ENCODE measurements at regions not wholly inside any gene's neighbourhood (a gene's known extent, or its start where the extent isn't known, plus 50 kb on each side); places are given as distances from the start of the nearest gene placed in this dataset.

GRCh38 chr4:122050841-122051240, 99.0 kb upstream of the TRPC3 start (continued):
- no peak for TF ChIP-seq CHD7 (IDR thresholded peaks at IDR 0.05; ENCODE audit: insufficient replicate concordance, low read length)
- TF ChIP-seq RAD21 (IDR thresholded peaks at IDR 0.05 in 1 of 2, conservative IDR thresholded peaks at IDR 0.05 in 1 of 2; ENCODE audit: low read depth in 2 of 2, low read length in 2 of 2) = no peak
- no peak for TF ChIP-seq ZNF274 (IDR thresholded peaks at IDR 0.05; ENCODE audit: borderline replicate concordance, extremely low read depth, low read length)

Measured in H1 (cell line).